WTC11 (cell line): ENCODE measurements at regions not wholly inside any gene's neighbourhood (a gene's known extent, or its start where the extent isn't known, plus 50 kb on each side); places are given as distances from the start of the nearest gene placed in this dataset.

Experiments
- CTCF ChIP-seq: fragments of 200-600 bp; IDR thresholded peaks from 2 replicates; pipeline ENCODE4 v1.8.0; 2022; ENCODE audit warnings: antibody characterized with exemption
- E2F5 ChIP-seq: sonication (generic); formaldehyde crosslinking; IDR thresholded peaks from 2 replicates; pipeline ENCODE4 v1.8.1; 2022; ENCODE audit warnings: mild to moderate bottlenecking, moderate library complexity, missing genetic modification reagents
- NR2C2 ChIP-seq: sonication (generic); formaldehyde crosslinking; IDR thresholded peaks from 2 replicates; pipeline ENCODE4 v1.8.0; 2022; ENCODE audit warnings: mild to moderate bottlenecking, missing genetic modification reagents
- PREB ChIP-seq: sonication (generic); formaldehyde crosslinking; IDR thresholded peaks from 2 replicates; pipeline ENCODE4 v1.8.1; 2022; ENCODE audit warnings: mild to moderate bottlenecking, missing genetic modification reagents, moderate library complexity, borderline replicate concordance
- SOX15 ChIP-seq: fragments of 250-450 bp; sonication (Bioruptor Pico); IDR thresholded peaks from 2 replicates; pipeline ENCODE4 v1.9.0; 2021; ENCODE audit warnings: mild to moderate bottlenecking
- TCF7 ChIP-seq: sonication (generic); formaldehyde crosslinking; IDR thresholded peaks from 2 replicates; pipeline ENCODE4 v1.8.0; 2022; ENCODE audit warnings: mild to moderate bottlenecking, low read depth, missing genetic modification reagents, moderate library complexity
- ZNF138 ChIP-seq: sonication (generic); formaldehyde crosslinking; conservative IDR thresholded peaks from 2 replicates; pipeline ENCODE4 v1.8.1; 2022; ENCODE audit warnings: mild to moderate bottlenecking, moderate library complexity, missing genetic modification reagents
- ZNF232 ChIP-seq: sonication (generic); formaldehyde crosslinking; IDR thresholded peaks from 2 replicates; pipeline ENCODE4 v1.8.0; 2022; ENCODE audit warnings: mild to moderate bottlenecking, missing genetic modification reagents

DNA sequence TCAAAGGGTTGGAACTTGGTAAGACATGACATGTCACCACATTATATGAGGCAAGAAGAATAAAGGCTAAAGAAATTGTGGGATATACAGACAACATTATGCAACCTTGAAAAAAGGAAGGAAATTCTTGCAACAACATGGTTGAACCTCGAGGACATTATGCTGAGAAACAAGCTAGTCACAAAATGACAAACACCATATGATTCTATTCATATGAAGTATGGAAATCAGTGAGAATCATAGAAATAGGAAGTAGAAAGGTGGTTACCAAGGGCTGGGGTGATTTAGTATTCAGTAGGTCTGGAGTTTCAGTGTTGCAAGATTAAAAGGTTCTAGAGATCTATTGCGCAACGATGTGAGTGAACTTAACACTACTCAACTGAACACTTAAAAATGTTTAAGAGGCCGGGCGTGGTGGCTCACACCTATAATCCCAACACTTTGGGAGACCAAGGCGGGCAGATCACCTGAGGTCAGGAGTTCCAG lies 126.9 kb upstream of the TBX20 start:
- no peak for TF ChIP-seq PREB (CRISPR knock-in tag)
- no peak for TF ChIP-seq NR2C2 (CRISPR knock-in tag)
- no peak for TF ChIP-seq CTCF
- no peak for TF ChIP-seq E2F5 (CRISPR knock-in tag)
- no peak for TF ChIP-seq ZNF138 (CRISPR knock-in tag)
- TF ChIP-seq ZNF232: no peak
- no peak for TF ChIP-seq SOX15 (CRISPR knock-in tag)
- no peak for TF ChIP-seq TCF7 (CRISPR knock-in tag)
